H9 (cell line): ENCODE measurements at regions not wholly inside any gene's neighbourhood (a gene's known extent, or its start where the extent isn't known, plus 50 kb on each side); places are given as distances from the start of the nearest gene placed in this dataset.

ENCODE experiments used
- DNase-seq: peaks from one replicate; pipeline ENCODE4 v3.0.0-alpha.2; 2017
- H2AFZ ChIP-seq: one replicate; pipeline ENCODE4 v1.6.1; 2013; ENCODE audit warnings: mild to moderate bottlenecking, low read length, control low read depth, moderate library complexity
- H2AK5ac ChIP-seq: 2 replicates; pipeline ENCODE4 v1.6.1; 2013; ENCODE audit warnings: low read length, control low read depth, mixed read lengths; ENCODE audit not compliant: insufficient read length
- H2BK120ac ChIP-seq: one replicate; pipeline ENCODE4 v1.6.1; 2013; ENCODE audit warnings: low read depth, mild to moderate bottlenecking, low read length, control low read depth, inconsistent platforms; ENCODE audit not compliant: poor library complexity, severe bottlenecking
- H2BK12ac ChIP-seq: 2 replicates; pipeline ENCODE4 v1.6.1; 2013; ENCODE audit warnings: low read length, control low read depth, mixed read lengths, low read depth; ENCODE audit not compliant: insufficient read length
- H2BK15ac ChIP-seq: 2 replicates; pipeline ENCODE4 v1.6.1; 2013; ENCODE audit warnings: low read depth, low read length, control low read depth
- H2BK20ac ChIP-seq: one replicate; pipeline ENCODE4 v1.6.1; 2013; ENCODE audit warnings: low read depth, mild to moderate bottlenecking, low read length, control low read depth, inconsistent platforms; ENCODE audit not compliant: poor library complexity, severe bottlenecking
- H2BK5ac ChIP-seq: 2 replicates; pipeline ENCODE4 v1.6.1; 2013; ENCODE audit warnings: low read length, control low read depth, mixed read lengths; ENCODE audit not compliant: insufficient read length
- H3K14ac ChIP-seq: 2 replicates; pipeline ENCODE4 v1.6.1; 2013; ENCODE audit warnings: low read length, control low read depth; ENCODE audit not compliant: insufficient read depth
- H3K18ac ChIP-seq: 2 replicates; pipeline ENCODE4 v1.6.1; 2013; ENCODE audit warnings: low read depth, mild to moderate bottlenecking, mixed read lengths, low read length, control low read depth; ENCODE audit not compliant: insufficient read length
- H3K23ac ChIP-seq: 2 replicates; pipeline ENCODE4 v1.6.1; 2013; ENCODE audit warnings: low read length, control low read depth, mixed read lengths, low read depth; ENCODE audit not compliant: insufficient read length
- H3K23me2 ChIP-seq: 2 replicates; pipeline ENCODE4 v1.6.1; 2013; ENCODE audit warnings: low read depth, mild to moderate bottlenecking, mixed read lengths, low read length, control low read depth; ENCODE audit not compliant: insufficient read length, poor library complexity, severe bottlenecking
- H3K27ac ChIP-seq: 2 replicates; pipeline ENCODE4 v1.5.1; 2013; ENCODE audit warnings: low read length, control low read depth, mixed read lengths, low read depth; ENCODE audit not compliant: insufficient read length
- H3K27me3 ChIP-seq: 2 replicates; pipeline ENCODE4 v1.6.1; 2013; ENCODE audit warnings: low read length, control low read depth, inconsistent platforms; ENCODE audit not compliant: insufficient read depth
- H3K4ac ChIP-seq: 2 replicates; pipeline ENCODE4 v1.6.1; 2013; ENCODE audit warnings: low read depth, mild to moderate bottlenecking, control low read depth, inconsistent platforms, low read length, moderate library complexity
- H3K4me1 ChIP-seq: 2 replicates; pipeline ENCODE4 v1.6.1; 2013; ENCODE audit warnings: low read length, control low read depth, inconsistent platforms; ENCODE audit not compliant: insufficient read depth
- H3K4me2 ChIP-seq: 2 replicates; pipeline ENCODE4 v1.6.1; 2013; ENCODE audit warnings: low read length, control low read depth, mixed read lengths; ENCODE audit not compliant: insufficient read length, insufficient read depth
- H3K56ac ChIP-seq: 2 replicates; pipeline ENCODE4 v1.6.1; 2013; ENCODE audit warnings: low read depth, mild to moderate bottlenecking, mixed read lengths, low read length, control low read depth; ENCODE audit not compliant: insufficient read length
- H3K79me1 ChIP-seq: 2 replicates; pipeline ENCODE4 v1.6.1; 2013; ENCODE audit warnings: low read depth, mild to moderate bottlenecking, moderate library complexity, low read length, control low read depth, inconsistent platforms; ENCODE audit not compliant: insufficient read depth, poor library complexity, severe bottlenecking
- H3K79me2 ChIP-seq: 2 replicates; pipeline ENCODE4 v1.6.1; 2013; ENCODE audit warnings: low read length, control low read depth, inconsistent platforms; ENCODE audit not compliant: insufficient read depth
- H3K9ac ChIP-seq: 2 replicates; pipeline ENCODE4 v1.6.1; 2013; ENCODE audit warnings: low read length, control low read depth, mixed read lengths; ENCODE audit not compliant: insufficient read length; ENCODE audit errors: extremely low read depth
- H3K9me3 ChIP-seq: one replicate; pipeline ENCODE4 v1.6.1; 2013; ENCODE audit warnings: low read depth, low read length, inconsistent platforms; ENCODE audit not compliant: control insufficient read depth
- H3T11ph ChIP-seq: one replicate; pipeline ENCODE4 v1.6.1; 2013; ENCODE audit warnings: mild to moderate bottlenecking, low read length, control low read depth, inconsistent platforms
- H4K20me1 ChIP-seq: one replicate; pipeline ENCODE4 v1.6.1; 2013; ENCODE audit not compliant: control insufficient read depth, insufficient read length, insufficient read depth
- H4K5ac ChIP-seq: 2 replicates; pipeline ENCODE4 v1.6.1; 2013; ENCODE audit warnings: low read depth, mild to moderate bottlenecking, mixed read lengths, low read length, control low read depth; ENCODE audit not compliant: insufficient read length
- H4K8ac ChIP-seq: replicated peaks from 2 replicates; pipeline ENCODE4 v1.6.1; 2013; ENCODE audit warnings: low read length, control low read depth, mixed read lengths, low read depth; ENCODE audit not compliant: insufficient read length
- H4K91ac ChIP-seq: 2 replicates; pipeline ENCODE4 v1.6.1; 2013; ENCODE audit warnings: low read depth, mild to moderate bottlenecking, moderate library complexity, mixed read lengths, low read length, control low read depth; ENCODE audit not compliant: insufficient read length
- H3K27ac Mint-ChIP-seq, 3 experiments: 2 replicates in 2 of 3; 3 replicates in 1 of 3; pipeline ENCODE4 v1.8.0; 2020 to 2021; ENCODE audit warnings: mixed read lengths in 3 of 3, mild to moderate bottlenecking in 1 of 3, moderate library complexity in 1 of 3
- H3K27me3 Mint-ChIP-seq: 2 replicates; pipeline ENCODE4 v1.8.0; 2021; ENCODE audit warnings: low read depth, mild to moderate bottlenecking, moderate library complexity, mixed read lengths
- H3K36me3 Mint-ChIP-seq, 3 experiments: 2 replicates in 2 of 3; 3 replicates in 1 of 3; pipeline ENCODE4 v1.8.0; 2020 to 2021; ENCODE audit warnings: low read depth in 3 of 3, mixed read lengths in 3 of 3; ENCODE audit not compliant: insufficient read depth in 1 of 3
- H3K4me1 Mint-ChIP-seq, 2 experiments: 2 replicates each; pipeline ENCODE4 v1.8.0; 2020; ENCODE audit warnings: mixed read lengths in 2 of 2
- H3K4me3 Mint-ChIP-seq, 2 experiments: 2 replicates in 1 of 2; 3 replicates in 1 of 2; pipeline ENCODE4 v1.8.0; 2020 to 2021; ENCODE audit warnings: mild to moderate bottlenecking in 2 of 2, mixed read lengths in 2 of 2, moderate library complexity in 1 of 2
- H3K9me3 Mint-ChIP-seq, 2 experiments: 2 replicates in 1 of 2; 3 replicates in 1 of 2; pipeline ENCODE4 v1.8.0; 2020; ENCODE audit warnings: mild to moderate bottlenecking in 2 of 2, mixed read lengths in 2 of 2, moderate library complexity in 1 of 2
- CTCF ChIP-seq: fragments of 200-600 bp; sonication (generic); conservative IDR thresholded peaks from 3 replicates; pipeline ENCODE4 v1.8.0; 2021; ENCODE audit warnings: antibody characterized with exemption, mild to moderate bottlenecking
- WGBS: extraction: QIAGEN DNeasy Blood & Tissue Kit; methylation state at CpG from one replicate; pipeline ENCODE4 v1.1.7; 2013; ENCODE audit warnings: missing lambda C conversion rate, low lambda C conversion rate, mixed read lengths; ENCODE audit not compliant: insufficient read length; ENCODE audit errors: extremely low coverage; 5-methylcytosine and 5-hydroxymethylcytosine counted together

DNA sequence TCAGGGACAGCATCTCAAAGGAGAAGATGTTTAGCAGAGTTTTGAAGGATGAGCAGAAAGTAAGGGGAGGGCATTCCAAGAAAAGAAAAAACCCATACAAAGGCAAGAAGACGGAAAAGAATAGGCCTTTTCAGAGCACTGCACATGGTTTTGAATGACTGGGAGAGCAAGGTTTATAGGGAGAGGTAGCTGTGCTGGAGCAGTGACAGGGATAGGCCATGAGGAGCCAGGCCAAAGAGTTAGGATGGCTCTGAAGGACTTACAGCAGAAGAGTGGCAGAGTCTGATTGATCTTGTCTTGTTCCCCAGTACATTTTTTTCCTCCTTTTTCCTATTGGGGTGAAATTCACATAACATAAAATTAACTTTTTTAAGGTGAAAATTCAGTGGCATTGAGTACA, 55.8 kb upstream of the PAK1 start:
- Histone ChIP-seq H2BK120ac (no peak overlapping the region), H3K79me2 (no peaks in the 10 kb centered on the region), H3K23ac (no peak overlapping the region), H3K18ac (no peak overlapping the region), H3K56ac (no peak overlapping the region), H3K23me2 (no peaks in the 10 kb centered on the region), H2BK15ac (no peak overlapping the region), H3K27me3 (no peaks in the 10 kb centered on the region), H3T11ph (no peak overlapping the region), H3K9me3 (no peaks in the 10 kb centered on the region), H3K9ac (no peak overlapping the region), H4K20me1 (no peaks in the 10 kb centered on the region), H4K5ac (no peak overlapping the region), H3K14ac (no peak overlapping the region), H2BK12ac (no peak overlapping the region), H3K27ac (no peak overlapping the region), H4K91ac (no peak overlapping the region), H2AFZ (no peak overlapping the region), H2BK5ac (no peak overlapping the region), H3K79me1 (no peaks in the 10 kb centered on the region), H3K4me1 (peaks cover 8% of the 10 kb centered on the region; the same call in 1 of the 2 replicates), H2BK20ac (no peak overlapping the region), H2AK5ac (no peak overlapping the region), H3K4ac (no peak overlapping the region), H3K4me2 (no peak overlapping the region), H4K8ac (no peak overlapping the region)
- H3K27me3 Mint-ChIP-seq = no peaks in the 10 kb centered on the region
- TF ChIP-seq CTCF = no peak
- WGBS = no CpG with 5 or more reads among the region's 1 CpG
- no peaks in the 10 kb centered on the region for H3K9me3 Mint-ChIP-seq
- no peak for DNase-seq
- peak overlapping the region in 1 of 3 experiments; percentile 8; a peak in 2 of 7 replicates for H3K27ac Mint-ChIP-seq
- H3K4me1 Mint-ChIP-seq = peaks cover 26 to 27% of the 10 kb centered on the region in 2 experiments
- no peaks in the 10 kb centered on the region for H3K36me3 Mint-ChIP-seq
- no peak overlapping the region for H3K4me3 Mint-ChIP-seq
